ENCODE measurements at regions not wholly inside any gene's neighbourhood (a gene's known extent, or its start where the extent isn't known, plus 50 kb on each side); places are given as distances from the start of the nearest gene placed in this dataset.
"Not testable (repeated sequence)": the region's sequence is repeated elsewhere in the genome, so short reads cannot be mapped to it uniquely, and the experiment has no call there.

DNA sequence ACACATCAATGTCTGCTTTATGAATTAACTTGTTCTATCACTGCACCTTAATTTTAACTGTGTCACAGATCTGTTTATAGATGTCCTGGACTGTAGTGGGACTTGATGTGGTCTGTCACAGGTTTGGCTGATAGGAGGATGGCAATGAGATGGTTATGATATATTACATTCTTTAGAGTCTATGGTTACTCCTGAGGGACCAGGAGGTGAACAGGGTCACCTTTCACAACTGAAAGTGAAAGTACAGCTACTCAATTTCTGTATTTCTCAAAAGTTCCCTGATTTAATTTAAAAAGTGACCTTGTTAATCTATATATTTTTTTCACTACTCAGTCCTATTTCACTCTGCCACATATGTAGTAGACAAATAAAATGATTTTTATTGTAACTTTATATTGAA is 1284.1 kb upstream of the GYPC start:
- FAIRE-seq, result no peak

GRCh38 chr2:125373293-125373692 is 1282.7 kb upstream of the GYPC start:
- no peak for FAIRE-seq

GRCh38 chr2:125386074-125386473 is 1269.9 kb upstream of the GYPC start:
- FAIRE-seq, result no peak

DNA sequence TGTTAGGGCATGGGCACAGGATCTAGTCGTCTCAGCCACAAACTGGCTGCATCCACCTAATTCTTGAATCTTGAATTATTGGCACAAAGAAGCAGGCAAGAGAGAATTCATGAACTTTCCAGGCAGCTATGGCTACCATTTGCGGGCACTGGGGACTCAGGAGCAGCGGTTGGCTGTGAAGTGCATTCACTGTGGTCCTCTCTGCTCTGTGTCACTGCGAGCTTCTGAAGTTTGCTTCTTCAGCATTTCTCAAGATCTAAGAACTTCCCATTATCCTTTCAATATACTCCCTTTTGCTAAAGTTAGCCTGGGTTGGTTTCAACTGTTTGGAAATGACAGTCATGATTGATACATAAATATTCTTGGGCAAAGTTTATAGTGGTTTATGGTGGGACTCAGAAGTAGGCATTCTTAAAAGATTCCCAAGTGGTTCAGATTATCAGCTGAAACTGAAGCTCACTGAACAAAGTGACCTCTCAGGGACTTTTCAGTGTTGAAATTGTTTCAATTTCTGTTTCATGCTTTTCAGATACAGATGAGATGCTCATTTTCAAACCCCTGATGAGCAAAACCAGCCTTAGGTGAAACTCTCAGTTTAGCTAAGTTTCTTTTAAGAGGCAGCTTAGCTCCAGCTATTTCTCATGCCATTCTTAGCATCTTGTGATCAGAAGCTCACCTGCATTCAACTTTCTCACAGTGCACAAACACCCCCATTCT is 1258.3 kb upstream of the GYPC start:
- no peak for FAIRE-seq

GRCh38 chr2:125398738-125399524 is 1257.0 kb upstream of the GYPC start:
- no peak for FAIRE-seq

DNA sequence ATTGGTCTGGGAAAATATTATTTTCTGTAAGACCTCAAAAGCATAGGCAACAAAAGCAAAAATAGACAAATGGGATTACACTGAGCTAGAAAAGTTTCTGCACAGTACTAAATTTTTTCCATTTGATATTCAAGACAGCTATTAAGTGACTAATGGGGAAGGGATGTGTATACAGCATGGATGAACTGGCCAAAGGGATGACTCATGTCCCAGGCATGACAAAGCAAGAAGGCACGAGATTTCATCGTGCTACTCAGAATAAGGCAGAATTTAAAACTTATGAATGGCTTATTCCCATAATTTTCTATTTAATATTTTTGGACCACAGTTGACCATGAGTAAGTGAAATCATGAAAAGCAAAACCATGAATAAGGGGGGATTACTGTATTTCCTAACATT is 1250.1 kb upstream of the GYPC start:
- FAIRE-seq, result no peak

GRCh38 chr2:125408874-125409538 is 1247.0 kb upstream of the GYPC start:
- no peak for FAIRE-seq

DNA sequence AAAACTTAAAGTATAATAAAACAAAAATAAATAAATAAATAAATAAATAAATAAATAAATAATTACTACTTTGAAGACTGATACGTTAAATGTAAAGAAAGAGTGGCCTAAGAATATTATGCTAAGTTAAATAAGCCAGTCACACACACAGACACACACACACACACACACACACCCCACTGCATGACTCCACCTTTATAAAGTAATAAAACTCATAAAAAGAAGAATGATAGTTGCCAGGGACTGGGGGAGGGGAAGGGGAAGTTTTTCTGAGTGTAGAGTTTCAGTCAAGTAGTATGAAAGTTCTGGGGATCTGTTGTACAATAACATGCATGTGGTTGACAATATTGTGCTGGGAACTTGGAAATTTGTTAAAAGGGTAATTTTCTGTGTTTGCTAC is 1237.5 kb upstream of the GYPC start:
- no peak for FAIRE-seq

- FAIRE-seq, result not testable (repeated sequence)
Observed at GRCh38 chr2:125422198-125422770, 1233.7 kb upstream of the GYPC start.

GRCh38 chr2:125424266-125424785 is 1231.6 kb upstream of the GYPC start:
- no peak for FAIRE-seq

- FAIRE-seq, result no peak
Observed at GRCh38 chr2:125427721-125428315, 1228.1 kb upstream of the GYPC start.

- FAIRE-seq, result no peak
Observed at GRCh38 chr2:125444106-125444505, 1211.9 kb upstream of the GYPC start.

DNA sequence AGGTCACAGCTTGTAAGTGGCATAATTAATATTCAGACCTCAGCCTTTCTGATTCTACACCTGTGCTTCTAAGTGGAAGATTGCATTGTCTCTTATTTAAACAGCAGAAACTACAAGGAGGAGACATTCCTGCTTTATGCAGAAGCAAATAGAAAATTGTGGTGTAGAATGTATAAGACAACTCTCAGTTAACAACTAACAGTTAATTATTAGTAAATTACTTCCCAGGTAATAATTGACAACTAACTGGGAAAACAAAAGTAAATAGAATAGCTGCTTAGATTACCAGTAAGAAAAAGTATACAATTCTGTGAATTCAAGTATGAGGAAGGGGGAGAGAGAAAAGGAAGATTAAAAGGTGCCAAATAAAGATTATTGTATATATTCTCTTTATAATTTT is 1210.5 kb upstream of the GYPC start:
- no peak for FAIRE-seq

DNA sequence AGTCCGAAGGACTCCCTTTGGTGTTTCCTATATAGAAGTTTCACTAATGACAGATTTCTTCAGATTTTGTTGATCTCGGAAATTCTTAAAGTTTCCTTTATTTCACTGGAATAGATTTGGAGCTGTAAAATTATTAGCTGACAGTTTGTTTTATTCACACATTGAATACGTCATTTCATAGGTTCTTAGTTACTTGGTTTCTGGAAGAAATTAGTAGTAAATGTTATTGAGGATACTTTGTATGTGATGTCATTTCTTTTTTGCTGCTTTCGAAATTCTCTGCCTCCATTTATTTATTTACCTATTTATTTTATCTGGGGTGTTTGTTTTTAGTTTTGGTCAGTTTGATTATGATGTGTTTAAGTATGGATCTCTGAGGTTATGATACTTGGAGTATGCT is 1205.9 kb upstream of the GYPC start:
- no peak for FAIRE-seq

GRCh38 chr2:125455110-125455509 is 1200.8 kb upstream of the GYPC start:
- FAIRE-seq, result no peak

DNA sequence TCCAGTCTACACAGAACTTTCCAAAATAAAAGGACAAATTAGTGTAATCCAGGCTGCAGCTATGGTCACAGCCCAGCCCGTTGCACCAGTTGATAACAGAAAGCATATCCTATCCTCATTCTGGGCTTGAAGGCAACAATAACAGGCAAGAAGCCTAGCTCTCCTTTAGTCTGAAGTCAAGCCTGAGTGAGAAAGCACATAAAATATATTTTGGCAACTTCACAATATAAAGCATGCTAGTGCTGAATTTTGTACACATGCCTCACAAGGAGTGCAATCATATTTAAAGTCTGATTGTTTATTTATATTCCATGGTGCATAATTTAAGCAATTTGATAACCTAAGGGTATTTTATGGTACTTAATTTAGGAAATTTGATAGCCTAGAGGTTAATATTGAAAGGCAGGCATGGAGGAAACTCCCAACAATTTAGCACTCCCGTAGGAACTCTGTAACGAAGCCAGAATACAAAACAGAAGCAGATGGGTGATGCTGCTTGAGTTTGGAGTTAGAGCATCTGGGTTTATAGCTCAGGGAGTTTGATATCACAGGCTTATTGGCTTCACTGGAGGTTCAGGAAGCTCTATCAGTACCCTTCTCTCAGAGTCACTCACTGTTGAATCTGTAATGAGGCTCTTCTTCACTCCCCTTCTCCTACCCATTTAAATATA is 1199.1 kb upstream of the GYPC start:
- no peak for FAIRE-seq

- no peak for FAIRE-seq
Observed at GRCh38 chr2:125471963-125472362, 1184.0 kb upstream of the GYPC start.

DNA sequence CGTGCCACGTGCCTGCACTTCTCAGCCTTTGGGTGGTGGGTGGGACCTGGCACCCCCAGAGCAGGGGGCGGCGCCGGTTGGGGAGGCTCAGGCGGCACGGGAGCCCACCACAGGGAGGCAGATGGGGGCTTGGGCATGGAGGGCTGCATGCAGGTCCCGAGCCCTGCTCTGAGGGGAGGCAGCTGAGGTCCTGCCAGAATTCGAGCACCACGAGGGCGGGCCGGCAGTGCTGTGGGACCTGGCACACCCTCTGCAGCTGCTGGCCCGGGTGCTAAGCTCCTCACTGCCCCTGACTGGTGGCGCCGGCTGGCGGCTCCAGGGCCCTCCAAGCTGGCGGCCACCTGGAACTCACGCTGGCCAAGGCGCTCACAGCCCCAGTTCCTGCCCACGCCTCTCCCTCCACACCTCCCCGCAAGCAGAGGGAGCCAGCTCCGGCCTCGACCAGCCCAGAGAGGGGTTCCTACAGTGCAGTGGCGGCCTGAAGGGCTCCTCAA is 1176.8 kb upstream of the GYPC start:
- no peak for FAIRE-seq

DNA sequence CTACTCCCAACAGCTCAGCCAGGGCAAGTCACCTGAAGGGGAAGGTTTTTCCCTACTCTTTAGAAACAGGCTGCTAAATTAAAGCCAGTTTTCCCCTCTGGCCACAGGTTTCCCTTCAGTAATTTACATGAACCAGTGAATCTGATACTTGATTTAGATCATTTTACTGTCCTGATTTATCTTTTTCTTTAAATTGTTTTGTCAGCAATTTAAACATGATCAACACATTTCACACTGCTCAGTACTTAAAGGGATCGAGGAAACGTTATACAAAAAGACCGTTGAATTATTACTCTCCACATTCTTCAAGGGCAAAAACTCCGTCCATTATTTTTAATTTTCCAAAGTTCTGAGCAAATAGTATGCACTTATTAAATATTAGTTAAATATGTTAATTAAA is 1165.7 kb upstream of the GYPC start:
- no peak for FAIRE-seq

DNA sequence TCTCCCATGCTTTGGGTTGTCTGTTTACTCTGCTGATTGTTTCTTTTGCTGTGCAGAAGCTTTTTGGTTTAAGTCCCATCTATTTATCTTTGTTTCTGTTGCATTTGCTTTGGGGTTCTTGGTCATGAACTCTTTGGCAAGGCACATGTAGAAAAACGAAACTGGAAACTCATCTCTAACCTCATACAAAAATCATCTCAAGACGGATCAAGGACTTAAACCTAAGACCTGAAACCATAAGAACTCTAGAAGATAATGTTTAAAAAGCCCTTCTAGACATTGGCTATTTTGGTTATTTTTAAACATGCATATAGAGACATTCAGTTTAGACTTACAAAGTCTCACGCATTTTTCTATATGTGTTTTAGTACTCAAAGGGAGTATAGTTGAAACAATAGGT is 1164.3 kb upstream of the GYPC start:
- no peak for FAIRE-seq

DNA sequence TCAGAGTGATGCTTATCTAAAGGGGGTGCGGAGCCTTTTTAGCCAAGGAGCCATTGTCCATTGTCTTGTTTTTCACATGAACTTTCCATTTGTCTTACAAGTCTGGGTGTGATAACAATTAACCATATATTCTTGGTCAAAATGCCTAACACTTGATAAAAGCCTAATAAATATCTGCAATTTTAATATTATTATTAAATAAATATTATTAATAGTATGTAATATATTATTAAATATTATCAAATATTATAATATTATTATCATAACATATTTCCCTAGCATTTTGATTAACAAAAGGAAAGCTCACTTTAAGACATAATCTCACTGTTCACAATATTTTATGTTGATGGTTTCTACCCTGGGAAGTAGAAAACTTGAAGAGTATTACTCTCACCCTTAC is 1143.6 kb upstream of the GYPC start:
- FAIRE-seq, result no peak

- FAIRE-seq, result no peak
Observed at GRCh38 chr2:125516496-125517109, 1139.4 kb upstream of the GYPC start.

Measured in A204.1 (cell line).